Trophoblast cell (in vitro differentiated cells and primary cell): ENCODE measurements at regions not wholly inside any gene's neighbourhood (a gene's known extent, or its start where the extent isn't known, plus 50 kb on each side); places are given as distances from the start of the nearest gene placed in this dataset.

Source experiments
- DNase-seq, 2 donors: peaks; one replicate each; pipeline ENCODE4 v3.0.0-alpha.2; 2016
- H2AFZ ChIP-seq: 2 replicates; pipeline ENCODE4 v1.6.1; 2013; ENCODE audit warnings: low read length, moderate library complexity, mild to moderate bottlenecking; ENCODE audit not compliant: insufficient read depth, poor library complexity
- H2AK5ac ChIP-seq: 2 replicates; pipeline ENCODE4 v1.6.1; 2013; ENCODE audit warnings: mild to moderate bottlenecking, low read length
- H2BK120ac ChIP-seq: 2 replicates; pipeline ENCODE4 v1.6.1; 2013; ENCODE audit warnings: low read length, mild to moderate bottlenecking, moderate library complexity; ENCODE audit not compliant: insufficient read depth, poor library complexity
- H2BK12ac ChIP-seq: 2 replicates; pipeline ENCODE4 v1.6.1; 2013; ENCODE audit warnings: mild to moderate bottlenecking, low read length, moderate library complexity
- H2BK5ac ChIP-seq: 2 replicates; pipeline ENCODE4 v1.6.1; 2013; ENCODE audit warnings: low read length, low read depth, moderate library complexity, mild to moderate bottlenecking; ENCODE audit not compliant: poor library complexity
- H3K14ac ChIP-seq: 2 replicates; pipeline ENCODE4 v1.6.1; 2013; ENCODE audit warnings: mild to moderate bottlenecking, low read length
- H3K18ac ChIP-seq: 2 replicates; pipeline ENCODE4 v1.6.1; 2013; ENCODE audit warnings: mild to moderate bottlenecking, low read length
- H3K23ac ChIP-seq: 2 replicates; pipeline ENCODE4 v1.6.1; 2013; ENCODE audit warnings: low read length
- H3K27ac ChIP-seq: 2 replicates; pipeline ENCODE4 v1.5.1; 2013; ENCODE audit warnings: low read depth, mild to moderate bottlenecking, inconsistent platforms, low read length, moderate library complexity
- H3K27me3 ChIP-seq: 2 replicates; pipeline ENCODE4 v1.6.1; 2013; ENCODE audit warnings: inconsistent platforms, mild to moderate bottlenecking, low read length, moderate library complexity; ENCODE audit not compliant: insufficient read depth
- H3K36me3 ChIP-seq, 2 experiments: 1 replicate in 1 of 2; 2 replicates in 1 of 2; pipeline ENCODE4 v1.6.1; 2013; ENCODE audit warnings: low read length in 2 of 2, mild to moderate bottlenecking in 2 of 2, moderate library complexity in 1 of 2; ENCODE audit not compliant: insufficient read depth in 2 of 2, control insufficient read depth in 1 of 2
- H3K4ac ChIP-seq: 2 replicates; pipeline ENCODE4 v1.6.1; 2013; ENCODE audit warnings: low read depth, mild to moderate bottlenecking, low read length, moderate library complexity
- H3K4me1 ChIP-seq, 2 experiments: 1 replicate in 1 of 2; 2 replicates in 1 of 2; pipeline ENCODE4 v1.6.1; 2013; ENCODE audit warnings: low read length in 2 of 2, mild to moderate bottlenecking in 2 of 2, moderate library complexity in 1 of 2; ENCODE audit not compliant: insufficient read depth in 2 of 2, control insufficient read depth in 1 of 2
- H3K4me2 ChIP-seq: 2 replicates; pipeline ENCODE4 v1.6.1; 2013; ENCODE audit warnings: inconsistent platforms, mild to moderate bottlenecking, low read length, moderate library complexity
- H3K4me3 ChIP-seq: 2 replicates; pipeline ENCODE4 v1.5.1; 2013; ENCODE audit warnings: mild to moderate bottlenecking, low read depth, low read length, inconsistent platforms
- H3K79me1 ChIP-seq: one replicate; pipeline ENCODE4 v1.6.1; 2013; ENCODE audit warnings: low read length
- H3K79me2 ChIP-seq: 2 replicates; pipeline ENCODE4 v1.6.1; 2013; ENCODE audit warnings: low read length, mild to moderate bottlenecking; ENCODE audit not compliant: control insufficient read depth, insufficient read depth, poor library complexity
- H3K9ac ChIP-seq: 2 replicates; pipeline ENCODE4 v1.6.1; 2013; ENCODE audit warnings: mild to moderate bottlenecking, low read length
- H3K9me3 ChIP-seq: 2 replicates; pipeline ENCODE4 v1.6.1; 2013; ENCODE audit warnings: low read depth, mild to moderate bottlenecking, control low read depth, inconsistent platforms, low read length; ENCODE audit not compliant: insufficient read depth
- H4K12ac ChIP-seq: 2 replicates; pipeline ENCODE4 v1.6.1; 2013; ENCODE audit warnings: low read depth, mild to moderate bottlenecking, low read length, moderate library complexity
- H4K8ac ChIP-seq: 2 replicates; pipeline ENCODE4 v1.6.1; 2013; ENCODE audit warnings: low read depth, mild to moderate bottlenecking, low read length, moderate library complexity
- H4K91ac ChIP-seq: one replicate; pipeline ENCODE4 v1.6.1; 2013; ENCODE audit warnings: low read depth, mild to moderate bottlenecking, low read length, moderate library complexity
- WGBS: extraction: QIAGEN DNeasy Blood & Tissue Kit; methylation state at CpG from one replicate; pipeline ENCODE4 v1.1.7; 2013; ENCODE audit warnings: missing lambda C conversion rate; ENCODE audit not compliant: insufficient read length, insufficient coverage; ENCODE audit errors: extremely low coverage; 5-methylcytosine and 5-hydroxymethylcytosine counted together

DNA sequence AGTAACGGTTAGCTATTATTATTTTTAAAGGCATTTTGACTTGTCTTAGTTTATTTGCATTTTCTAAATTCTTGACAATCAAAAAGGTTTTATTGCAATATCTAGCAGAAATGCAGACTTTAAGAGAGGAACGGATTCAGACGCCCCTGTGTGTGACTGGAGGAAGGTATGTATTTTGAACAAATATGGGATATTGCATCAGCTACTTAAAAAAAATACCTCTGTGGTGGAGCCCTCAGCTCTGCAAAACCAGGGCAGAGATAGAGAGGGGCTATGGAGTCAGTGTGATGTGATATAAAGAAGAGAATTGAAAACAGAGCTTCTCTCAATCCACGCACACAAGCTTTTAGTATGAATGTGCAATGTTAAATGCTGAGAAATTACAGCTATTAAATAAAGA, 142.4 kb downstream of the ICE1 start:
- Histone ChIP-seq H4K12ac (no peak overlapping the region), H2AFZ (no peak overlapping the region), H3K18ac (no peak overlapping the region), H2BK120ac (no peak overlapping the region), H2AK5ac (no peak overlapping the region), H3K4ac (no peak overlapping the region), H4K91ac (no peak overlapping the region), H3K14ac (no peak overlapping the region), H3K4me3 (no peak overlapping the region), H3K9ac (no peak overlapping the region), H3K4me1 (no peaks in the 10 kb centered on the region), H2BK5ac (no peak overlapping the region), H4K8ac (no peak overlapping the region), H3K23ac (no peak overlapping the region), H3K27me3 (no peaks in the 10 kb centered on the region), H2BK12ac (no peak overlapping the region), H3K4me2 (no peak overlapping the region), H3K79me1 (no peaks in the 10 kb centered on the region), H3K79me2 (no peaks in the 10 kb centered on the region), H3K27ac (no peak overlapping the region), H3K36me3 (no peaks in the 10 kb centered on the region), H3K9me3 (peaks cover 2% of the 10 kb centered on the region)
- WGBS = no CpG with 5 or more reads among the region's 4 CpGs
- no peak for DNase-seq

- H3K79me1 ChIP-seq = no peaks in the 10 kb centered on the region
- H4K8ac ChIP-seq = no peak overlapping the region
- H3K9ac ChIP-seq = no peak overlapping the region
- no peaks in the 10 kb centered on the region for H3K4me1 ChIP-seq
- H2AFZ ChIP-seq = no peak overlapping the region
- H3K27me3 ChIP-seq = no peaks in the 10 kb centered on the region
- no peak overlapping the region for H3K27ac ChIP-seq
- no peaks in the 10 kb centered on the region for H3K79me2 ChIP-seq
- no peak overlapping the region for H2AK5ac ChIP-seq
- H2BK5ac ChIP-seq = no peak overlapping the region
- H3K9me3 ChIP-seq = peaks cover 2% of the 10 kb centered on the region
- no peak overlapping the region for H3K23ac ChIP-seq
- no peak overlapping the region for H3K14ac ChIP-seq
- no peak overlapping the region for H3K4me3 ChIP-seq
- H3K18ac ChIP-seq = no peak overlapping the region
- no peak overlapping the region for H4K12ac ChIP-seq
- H2BK12ac ChIP-seq = no peak overlapping the region
- no CpG with 5 or more reads among the region's 1 CpG for WGBS
- no peak overlapping the region for H3K4ac ChIP-seq
- no peak for DNase-seq
- H2BK120ac ChIP-seq = no peak overlapping the region
- H3K4me2 ChIP-seq = no peak overlapping the region
- no peak overlapping the region for H4K91ac ChIP-seq
- H3K36me3 ChIP-seq = no peaks in the 10 kb centered on the region
Observed at GRCh38 chr5:5560016-5560415, 137.5 kb downstream of the ICE1 start.

DNA sequence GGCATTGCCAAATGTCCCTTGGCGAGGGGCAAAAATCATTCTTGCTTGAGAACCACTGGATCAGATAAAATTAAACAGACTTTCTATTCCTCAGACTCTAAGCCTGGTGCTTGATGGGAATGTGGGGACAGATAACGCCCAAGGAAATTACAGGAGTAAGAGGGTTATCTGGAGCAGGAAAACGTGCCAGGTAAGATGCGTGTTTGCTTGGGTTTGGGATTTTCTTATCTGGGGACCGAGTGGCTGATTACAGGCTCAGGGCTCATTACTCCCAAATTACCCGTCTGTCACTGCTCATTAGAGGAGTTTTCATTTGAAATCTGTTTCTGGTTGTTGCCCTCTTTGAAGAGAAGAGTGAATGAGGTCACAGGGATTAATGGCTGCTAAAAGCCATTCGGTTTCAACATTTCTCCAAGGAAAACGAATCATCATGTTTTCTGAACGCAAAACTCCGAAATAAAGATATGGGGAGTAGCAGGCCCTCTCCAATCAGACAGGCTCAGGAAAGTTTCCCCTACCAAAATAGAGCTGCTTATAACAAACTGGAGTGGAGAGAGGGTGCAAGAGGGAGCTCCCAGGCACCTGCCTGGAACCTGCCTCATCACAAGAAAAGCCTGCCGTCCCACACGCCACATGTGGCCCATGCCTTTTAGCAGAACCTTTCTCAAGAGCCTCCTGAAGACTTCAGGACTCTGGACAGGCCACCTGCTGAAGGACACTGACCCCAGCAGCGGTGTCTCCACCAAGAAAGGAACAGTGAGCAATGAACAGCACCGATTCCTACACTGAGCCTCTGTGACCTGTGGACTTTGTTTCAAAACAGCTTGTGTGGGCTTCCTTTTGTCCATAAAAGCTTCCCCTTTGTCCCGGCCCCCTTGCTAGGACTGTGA, 136.4 kb downstream of the ICE1 start:
- Histone ChIP-seq H3K36me3 (no peaks in the 10 kb centered on the region), H2BK120ac (no peak overlapping the region), H3K4ac (no peak overlapping the region), H3K14ac (no peak overlapping the region), H4K12ac (no peak overlapping the region), H3K4me3 (no peak overlapping the region), H3K79me1 (no peaks in the 10 kb centered on the region), H4K8ac (no peak overlapping the region), H3K23ac (no peak overlapping the region), H2BK5ac (no peak overlapping the region), H4K91ac (no peak overlapping the region), H2AK5ac (no peak overlapping the region), H3K18ac (no peak overlapping the region), H3K27me3 (no peaks in the 10 kb centered on the region), H2AFZ (no peak overlapping the region), H2BK12ac (no peak overlapping the region), H3K4me1 (no peaks in the 10 kb centered on the region), H3K27ac (no peak overlapping the region), H3K9me3 (peaks cover 2% of the 10 kb centered on the region), H3K79me2 (no peaks in the 10 kb centered on the region), H3K4me2 (no peak overlapping the region), H3K9ac (no peak overlapping the region)
- no CpG with 5 or more reads among the region's 15 CpGs for WGBS
- no peak for DNase-seq

DNA sequence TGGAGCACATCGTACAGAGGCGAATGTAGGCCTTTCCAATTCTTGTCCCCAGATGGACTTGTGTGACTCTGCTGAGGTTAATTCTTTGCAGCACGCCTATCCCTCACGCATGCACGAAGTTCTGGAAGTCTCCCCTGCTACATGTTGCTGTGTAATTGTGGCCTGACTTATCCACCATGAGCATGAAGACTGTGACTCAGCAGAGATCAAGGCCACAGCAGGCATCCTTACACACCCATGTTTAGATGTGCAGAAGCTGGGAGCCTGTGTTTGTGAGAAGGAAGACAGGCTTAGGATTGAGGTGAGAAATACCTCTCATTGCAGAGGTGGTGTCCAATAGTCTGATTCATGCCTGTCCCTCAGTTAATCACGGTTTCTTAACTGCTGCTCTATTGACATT, 135.6 kb downstream of the ICE1 start:
- H3K27me3 ChIP-seq = no peaks in the 10 kb centered on the region
- no peak overlapping the region for H2BK12ac ChIP-seq
- H2BK5ac ChIP-seq = no peak overlapping the region
- H3K4me3 ChIP-seq = no peak overlapping the region
- no peak overlapping the region for H3K18ac ChIP-seq
- H2AK5ac ChIP-seq = no peak overlapping the region
- no peak overlapping the region for H4K8ac ChIP-seq
- no peak overlapping the region for H4K12ac ChIP-seq
- H3K79me2 ChIP-seq = no peaks in the 10 kb centered on the region
- no peak overlapping the region for H4K91ac ChIP-seq
- no peak overlapping the region for H2BK120ac ChIP-seq
- WGBS = no CpG with 5 or more reads among the region's 6 CpGs
- no peak overlapping the region for H3K23ac ChIP-seq
- no peaks in the 10 kb centered on the region for H3K36me3 ChIP-seq
- H3K4me2 ChIP-seq = no peak overlapping the region
- DNase-seq = no peak
- H2AFZ ChIP-seq = no peak overlapping the region
- H3K4ac ChIP-seq = no peak overlapping the region
- peaks cover 3% of the 10 kb centered on the region for H3K9me3 ChIP-seq
- no peaks in the 10 kb centered on the region for H3K4me1 ChIP-seq
- H3K27ac ChIP-seq = no peak overlapping the region
- H3K79me1 ChIP-seq = no peaks in the 10 kb centered on the region
- no peak overlapping the region for H3K14ac ChIP-seq
- no peak overlapping the region for H3K9ac ChIP-seq
